PC-9 (cell line): ENCODE measurements at regions not wholly inside any gene's neighbourhood (a gene's known extent, or its start where the extent isn't known, plus 50 kb on each side); places are given as distances from the start of the nearest gene placed in this dataset.

ENCODE experiments used
- EZH2 ChIP-seq: fragments of 200-600 bp; sonication (generic); IDR thresholded peaks from 2 replicates; pipeline ENCODE4 v1.8.0; 2017; ENCODE audit warnings: antibody characterized with exemption, low read depth
- TF ChIP-seq, protein P1 (sequence below): fragments of 200-600 bp; sonication (generic); conservative IDR thresholded peaks from 2 replicates; pipeline ENCODE4 v1.6.1; 2017; ENCODE audit warnings: mixed run types, antibody characterized with exemption, mild to moderate bottlenecking, moderate library complexity

DNA sequence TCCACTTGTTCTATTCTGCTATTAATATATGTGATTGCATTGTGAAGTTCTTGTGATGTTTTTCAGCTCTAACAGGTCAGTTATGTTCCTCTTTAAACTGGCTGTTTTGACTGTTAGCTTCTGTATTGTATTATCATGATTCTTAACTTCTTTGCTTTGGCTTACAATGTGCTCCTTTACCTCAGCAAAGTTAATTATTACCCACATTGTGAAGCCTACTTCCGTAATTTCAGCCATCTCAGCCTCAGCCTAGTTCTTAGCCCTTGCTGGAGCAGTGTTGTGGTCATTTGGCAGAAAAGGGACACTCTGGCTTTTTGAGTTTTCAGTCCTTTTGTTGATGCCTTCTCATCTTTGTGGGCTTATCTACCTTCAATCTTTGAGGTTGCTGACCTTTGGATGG is 440.2 kb downstream of the TBC1D32 start:
- TF ChIP-seq, protein P1, sequence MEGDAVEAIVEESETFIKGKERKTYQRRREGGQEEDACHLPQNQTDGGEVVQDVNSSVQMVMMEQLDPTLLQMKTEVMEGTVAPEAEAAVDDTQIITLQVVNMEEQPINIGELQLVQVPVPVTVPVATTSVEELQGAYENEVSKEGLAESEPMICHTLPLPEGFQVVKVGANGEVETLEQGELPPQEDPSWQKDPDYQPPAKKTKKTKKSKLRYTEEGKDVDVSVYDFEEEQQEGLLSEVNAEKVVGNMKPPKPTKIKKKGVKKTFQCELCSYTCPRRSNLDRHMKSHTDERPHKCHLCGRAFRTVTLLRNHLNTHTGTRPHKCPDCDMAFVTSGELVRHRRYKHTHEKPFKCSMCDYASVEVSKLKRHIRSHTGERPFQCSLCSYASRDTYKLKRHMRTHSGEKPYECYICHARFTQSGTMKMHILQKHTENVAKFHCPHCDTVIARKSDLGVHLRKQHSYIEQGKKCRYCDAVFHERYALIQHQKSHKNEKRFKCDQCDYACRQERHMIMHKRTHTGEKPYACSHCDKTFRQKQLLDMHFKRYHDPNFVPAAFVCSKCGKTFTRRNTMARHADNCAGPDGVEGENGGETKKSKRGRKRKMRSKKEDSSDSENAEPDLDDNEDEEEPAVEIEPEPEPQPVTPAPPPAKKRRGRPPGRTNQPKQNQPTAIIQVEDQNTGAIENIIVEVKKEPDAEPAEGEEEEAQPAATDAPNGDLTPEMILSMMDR, result no peak
- no peak for TF ChIP-seq EZH2
